Endothelial cell (in vitro differentiated cells): ENCODE measurements at regions not wholly inside any gene's neighbourhood (a gene's known extent, or its start where the extent isn't known, plus 50 kb on each side); places are given as distances from the start of the nearest gene placed in this dataset.
A peak's percentile ranks its signal among the peaks of the same experiment; 100 is the strongest.

Experiments used
- DNase-seq: peaks from one replicate; pipeline ENCODE4 v3.0.0; 2021; ENCODE audit warnings: low spot score
- H3K27ac Mint-ChIP-seq: one replicate; pipeline ENCODE4 v1.8.0; 2021; ENCODE audit warnings: mixed read lengths, inconsistent platforms; ENCODE audit not compliant: unreplicated experiment
- H3K27me3 Mint-ChIP-seq: one replicate; pipeline ENCODE4 v1.8.0; 2021; ENCODE audit warnings: mild to moderate bottlenecking, moderate library complexity, mixed read lengths, inconsistent platforms; ENCODE audit not compliant: unreplicated experiment
- H3K36me3 Mint-ChIP-seq: one replicate; pipeline ENCODE4 v1.8.0; 2021; ENCODE audit warnings: mild to moderate bottlenecking, low read depth, mixed read lengths, inconsistent platforms; ENCODE audit not compliant: unreplicated experiment
- H3K4me1 Mint-ChIP-seq: one replicate; pipeline ENCODE4 v1.8.0; 2021; ENCODE audit warnings: mild to moderate bottlenecking, mixed read lengths, inconsistent platforms; ENCODE audit not compliant: unreplicated experiment
- H3K4me3 Mint-ChIP-seq: one replicate; pipeline ENCODE4 v1.8.0; 2021; ENCODE audit warnings: mild to moderate bottlenecking, mixed read lengths, inconsistent platforms; ENCODE audit not compliant: unreplicated experiment
- H3K9me3 Mint-ChIP-seq: one replicate; pipeline ENCODE4 v1.8.0; 2021; ENCODE audit warnings: mixed read lengths, inconsistent platforms; ENCODE audit not compliant: unreplicated experiment
- CTCF ChIP-seq: fragments of 200-600 bp; sonication (generic); IDR thresholded peaks from one replicate; pipeline ENCODE4 v1.5.0; 2021; ENCODE audit warnings: antibody characterized with exemption; ENCODE audit not compliant: unreplicated experiment

- Mint-ChIP-seq H3K4me3 (peak overlapping the region; percentile 19), H3K4me1 (peaks cover 21% of the 10 kb centered on the region), H3K27ac (peak overlapping the region; percentile 91), H3K36me3 (no peaks in the 10 kb centered on the region), H3K27me3 (no peaks in the 10 kb centered on the region), H3K9me3 (no peaks in the 10 kb centered on the region)
- TF ChIP-seq CTCF, result no peak
- peak; percentile 20 for DNase-seq
These were observed 75.6 kb upstream of the APCDD1 start for GRCh38 chr18:10378688-10379420.

DNA sequence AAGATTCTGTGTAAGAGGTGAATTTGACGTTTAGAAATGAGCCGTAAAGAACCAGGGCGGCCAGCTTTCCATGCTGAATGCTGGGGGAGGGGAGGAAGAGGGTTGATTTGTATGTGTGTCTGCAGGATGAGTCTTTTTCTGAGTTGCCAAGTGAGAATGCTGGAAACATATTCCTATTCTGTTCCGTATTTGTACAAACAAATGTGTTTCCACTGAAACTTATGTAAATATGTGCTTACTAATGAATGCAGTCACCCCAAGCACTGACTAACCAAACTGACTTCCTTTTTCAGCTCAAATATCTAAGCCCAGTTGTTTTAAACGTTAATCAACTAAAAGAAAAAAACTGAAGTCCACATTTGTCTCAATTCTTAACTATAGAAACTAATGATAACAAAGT, 74.9 kb upstream of the APCDD1 start:
- H3K27ac Mint-ChIP-seq, result peak overlapping the region; percentile 91
- peak overlapping the region; percentile 19 for H3K4me3 Mint-ChIP-seq
- peaks cover 21% of the 10 kb centered on the region for H3K4me1 Mint-ChIP-seq
- H3K9me3 Mint-ChIP-seq, result no peaks in the 10 kb centered on the region
- H3K36me3 Mint-ChIP-seq, result no peaks in the 10 kb centered on the region
- DNase-seq, result no peak
- no peaks in the 10 kb centered on the region for H3K27me3 Mint-ChIP-seq
- no peak for TF ChIP-seq CTCF

- no peak overlapping the region for H3K27ac Mint-ChIP-seq
- peaks cover 21% of the 10 kb centered on the region for H3K4me1 Mint-ChIP-seq
- no peaks in the 10 kb centered on the region for H3K9me3 Mint-ChIP-seq
- no peak for DNase-seq
- no peak for TF ChIP-seq CTCF
- H3K27me3 Mint-ChIP-seq, result no peaks in the 10 kb centered on the region
- H3K4me3 Mint-ChIP-seq, result no peak overlapping the region
- H3K36me3 Mint-ChIP-seq, result no peaks in the 10 kb centered on the region
These were observed 72.9 kb upstream of the APCDD1 start for GRCh38 chr18:10381516-10381915.

- Mint-ChIP-seq H3K4me1 (peaks cover 21% of the 10 kb centered on the region), H3K27me3 (no peaks in the 10 kb centered on the region), H3K36me3 (no peaks in the 10 kb centered on the region), H3K9me3 (no peaks in the 10 kb centered on the region), H3K4me3 (no peak overlapping the region), H3K27ac (no peak overlapping the region)
- no peak for TF ChIP-seq CTCF
- DNase-seq, result no peak
These were observed 72.5 kb upstream of the APCDD1 start for GRCh38 chr18:10381951-10382350.

DNA sequence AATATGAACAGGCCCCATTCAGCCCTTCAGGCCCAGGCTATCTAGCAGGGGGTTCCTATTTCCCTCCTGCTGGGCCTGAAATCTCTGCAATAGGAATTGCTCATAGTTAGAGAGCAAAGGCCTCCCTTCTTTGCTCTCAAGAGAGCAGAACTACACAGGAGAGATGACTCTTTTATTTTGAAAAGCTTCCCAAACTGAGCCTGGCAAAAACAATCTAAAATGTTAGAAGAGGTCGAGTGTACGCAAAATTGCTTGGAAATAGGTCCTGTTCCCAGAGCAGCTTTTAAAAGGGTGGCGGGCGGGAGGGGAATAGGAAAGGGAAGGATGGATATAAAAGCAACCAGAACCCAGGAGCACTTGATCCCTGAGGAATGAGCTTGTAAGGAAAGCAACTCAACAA, 68.4 kb upstream of the APCDD1 start:
- Mint-ChIP-seq H3K27me3 (no peaks in the 10 kb centered on the region), H3K9me3 (no peaks in the 10 kb centered on the region), H3K4me3 (no peak overlapping the region), H3K27ac (no peak overlapping the region), H3K36me3 (no peaks in the 10 kb centered on the region), H3K4me1 (no peaks in the 10 kb centered on the region)
- no peak for TF ChIP-seq CTCF
- no peak for DNase-seq
